ENCODE measurements at regions not wholly inside any gene's neighbourhood (a gene's known extent, or its start where the extent isn't known, plus 50 kb on each side); places are given as distances from the start of the nearest gene placed in this dataset.

DNA sequence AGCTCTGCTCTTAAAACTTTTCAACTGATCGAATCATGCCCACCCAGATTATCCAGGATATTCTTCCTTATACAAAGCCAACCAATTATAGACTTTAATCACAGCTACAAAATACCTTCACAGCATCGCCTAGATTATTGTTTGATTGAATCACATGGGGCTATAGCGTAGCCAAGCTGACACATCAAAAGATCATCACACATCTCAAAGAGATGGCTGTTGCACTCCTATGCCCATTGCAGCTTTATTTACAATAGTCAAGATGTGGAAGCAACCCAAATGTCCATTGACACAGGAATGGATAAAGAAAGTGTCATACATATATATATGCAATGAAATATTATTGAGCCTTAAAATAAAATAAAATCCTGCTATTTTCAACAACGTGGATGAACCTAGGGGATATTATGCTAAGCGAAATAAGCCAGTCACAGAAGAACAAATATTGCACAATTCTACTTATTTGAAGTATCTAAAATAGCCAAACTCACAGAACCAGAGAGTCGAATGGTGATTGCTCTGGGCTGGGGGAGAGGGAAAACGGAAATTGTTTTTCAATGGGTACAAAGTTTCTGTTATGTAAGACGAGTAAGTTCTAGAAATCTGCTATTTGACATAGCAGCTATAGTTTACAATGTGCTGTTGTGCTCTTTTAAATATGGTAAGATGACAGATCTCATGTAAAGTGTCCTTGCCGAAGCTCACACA is 60.9 kb upstream of the ERCC4 start:
- intact Hi-C loops (cut with micrococcal nuclease): no loop called here

- intact Hi-C loops (cut with micrococcal nuclease): no loop called here
Measured at GRCh38 chr16:13863075-13863765, 56.7 kb upstream of the ERCC4 start.

GRCh38 chr16:13864689-13865088 is 55.3 kb upstream of the ERCC4 start:
- intact Hi-C loops (cut with micrococcal nuclease): no loop called here

DNA sequence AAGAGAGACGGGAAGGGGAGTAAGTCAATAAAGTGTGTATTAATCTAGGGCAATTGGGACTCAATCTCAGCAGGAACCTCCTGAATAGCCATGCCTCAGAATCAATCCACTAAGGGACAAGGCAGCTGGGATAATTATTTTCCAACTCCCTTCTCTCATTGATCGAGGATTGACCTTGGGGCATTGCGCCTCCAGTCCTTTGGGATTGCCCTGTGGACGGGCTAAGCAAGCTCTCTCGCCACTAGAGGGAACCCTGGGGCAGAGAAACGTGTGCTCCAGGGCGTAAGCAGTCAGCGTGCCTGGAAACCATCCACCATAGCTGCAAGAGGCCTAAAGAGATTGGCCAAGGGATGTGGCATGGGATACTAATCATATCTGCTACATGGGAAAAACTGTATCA is 53.9 kb upstream of the ERCC4 start:
- intact Hi-C loops (cut with micrococcal nuclease): no loop called here

Data from T-helper 2 cell treated with Interferon-gamma antibody and Interleukin-4, amounts not matched to agents 100 ng/mL and 5 ng/mL, for 36 hours (primary cell).